IMR-90 (cell line): ENCODE measurements at regions not wholly inside any gene's neighbourhood (a gene's known extent, or its start where the extent isn't known, plus 50 kb on each side); places are given as distances from the start of the nearest gene placed in this dataset.

Experiments used
- ATAC-seq: fragments of 200-7000 bp; cut with Tn5 transposase; 2 replicates; pipeline ENCODE4 v1.9.1; 2020; ENCODE audit warnings: low read depth, mild to moderate bottlenecking, moderate library complexity
- BruUV-seq: library from RNA; stranded (reverse); fragments of 400-500 nt; replicated peaks from 2 replicates; lab custom pipeline; 2021; lab: Mats Ljungman, UMichigan
- CTCF ChIA-PET: fragments of 300-600 bp; formaldehyde crosslinking; extraction: SDS; loops from one replicate; lab custom pipeline; 2021; ENCODE audit warnings: antibody characterized with exemption; lab: Yijun Ruan, JAX
- POLR2A ChIA-PET: fragments of 300-600 bp; sonication (Branson Sonifier 250); formaldehyde crosslinking; loops from one replicate; lab custom pipeline; 2022; ENCODE audit warnings: antibody characterized with exemption; ENCODE audit not compliant: unreplicated experiment; lab: Charles Lee
- DNase-seq: peaks from one replicate; pipeline ENCODE4 v3.0.0; 2013
- H2AFZ ChIP-seq: replicated peaks from 2 replicates; pipeline ENCODE3; 2013; ENCODE audit warnings: low read length, mild to moderate bottlenecking; ENCODE audit not compliant: poor library complexity
- H2AK5ac ChIP-seq: 2 replicates; pipeline ENCODE4 v1.6.1; 2013; ENCODE audit warnings: low read depth, low read length, inconsistent platforms
- H2AK9ac ChIP-seq: replicated peaks from 2 replicates; pipeline ENCODE3; 2013; ENCODE audit warnings: mild to moderate bottlenecking, low read depth, low read length, moderate library complexity; ENCODE audit not compliant: poor library complexity
- H2BK120ac ChIP-seq: 2 replicates; pipeline ENCODE4 v1.6.1; 2013; ENCODE audit warnings: low read depth, low read length, inconsistent platforms
- H2BK15ac ChIP-seq: 3 replicates; pipeline ENCODE4 v1.6.1; 2013; ENCODE audit warnings: low read depth, low read length, inconsistent platforms
- H2BK20ac ChIP-seq: 2 replicates; pipeline ENCODE4 v1.6.1; 2013; ENCODE audit warnings: low read depth, mild to moderate bottlenecking, inconsistent platforms, low read length, moderate library complexity
- H2BK5ac ChIP-seq: 2 replicates; pipeline ENCODE4 v1.6.1; 2013; ENCODE audit warnings: mild to moderate bottlenecking, low read depth, low read length, inconsistent platforms; ENCODE audit not compliant: poor library complexity, severe bottlenecking
- H3K14ac ChIP-seq: replicated peaks from 2 replicates; pipeline ENCODE4 v1.6.1; 2013; ENCODE audit warnings: low read depth, low read length, inconsistent platforms
- H3K18ac ChIP-seq: 2 replicates; pipeline ENCODE4 v1.6.1; 2013; ENCODE audit warnings: low read depth, low read length, control low read depth
- H3K23ac ChIP-seq: 2 replicates; pipeline ENCODE4 v1.6.1; 2013; ENCODE audit warnings: low read depth, low read length, inconsistent platforms
- H3K27ac ChIP-seq: 2 replicates; pipeline ENCODE4 v1.5.1; 2013; ENCODE audit warnings: mild to moderate bottlenecking, control low read depth, low read length; ENCODE audit not compliant: insufficient read depth
- H3K27me3 ChIP-seq: 2 replicates; pipeline ENCODE4 v1.6.1; 2013; ENCODE audit warnings: low read length; ENCODE audit not compliant: control insufficient read depth, insufficient read depth
- H3K36me3 ChIP-seq: 2 replicates; pipeline ENCODE4 v1.6.1; 2013; ENCODE audit warnings: low read length, mixed read lengths; ENCODE audit not compliant: control insufficient read depth, insufficient read depth
- H3K4ac ChIP-seq: 2 replicates; pipeline ENCODE4 v1.6.1; 2013; ENCODE audit warnings: low read depth, low read length, inconsistent platforms
- H3K4me1 ChIP-seq: 2 replicates; pipeline ENCODE4 v1.6.1; 2013; ENCODE audit warnings: low read length, mixed read lengths; ENCODE audit not compliant: control insufficient read depth, insufficient read depth
- H3K4me2 ChIP-seq: 2 replicates; pipeline ENCODE4 v1.6.1; 2013; ENCODE audit warnings: low read depth, mild to moderate bottlenecking, control low read depth, low read length, moderate library complexity
- H3K4me3 ChIP-seq: 2 replicates; pipeline ENCODE4 v1.5.1; 2013; ENCODE audit warnings: low read depth, mild to moderate bottlenecking, control low read depth, low read length, moderate library complexity; ENCODE audit not compliant: insufficient read depth
- H3K56ac ChIP-seq: 2 replicates; pipeline ENCODE4 v1.6.1; 2013; ENCODE audit warnings: low read length, inconsistent platforms; ENCODE audit not compliant: insufficient read depth; ENCODE audit errors: extremely low read depth
- H3K79me1 ChIP-seq, 2 experiments: 2 replicates each; pipeline ENCODE4 v1.6.1; 2013; ENCODE audit warnings: low read length in 2 of 2, inconsistent platforms in 1 of 2, low read depth in 1 of 2
- H3K9ac ChIP-seq: 2 replicates; pipeline ENCODE4 v1.6.1; 2013; ENCODE audit warnings: low read depth, low read length, control low read depth
- H3K9me1 ChIP-seq: 2 replicates; pipeline ENCODE4 v1.6.1; 2013; ENCODE audit warnings: low read length, inconsistent platforms; ENCODE audit not compliant: insufficient read depth
- H3K9me3 ChIP-seq: 2 replicates; pipeline ENCODE4 v1.6.1; 2013; ENCODE audit warnings: low read length; ENCODE audit not compliant: control insufficient read depth, insufficient read depth
- H4K20me1 ChIP-seq: 2 replicates; pipeline ENCODE4 v1.6.1; 2013; ENCODE audit warnings: low read length, inconsistent platforms; ENCODE audit not compliant: insufficient read depth
- H4K5ac ChIP-seq: 2 replicates; pipeline ENCODE4 v1.6.1; 2013; ENCODE audit warnings: mild to moderate bottlenecking, low read depth, low read length, control low read depth
- H4K8ac ChIP-seq, 2 experiments: 2 replicates each; pipeline ENCODE4 v1.6.1; 2013; ENCODE audit warnings: low read depth in 2 of 2, low read length in 2 of 2, control low read depth in 1 of 2, inconsistent platforms in 1 of 2
- H4K91ac ChIP-seq: 2 replicates; pipeline ENCODE4 v1.6.1; 2013; ENCODE audit warnings: low read depth, low read length, inconsistent platforms; ENCODE audit not compliant: insufficient read depth
- CHD1 ChIP-seq: IDR thresholded peaks from 2 replicates; pipeline ENCODE4 v1.6.1; 2012; ENCODE audit warnings: low read depth, low read length, improper control_type of control experiment
- CTCF ChIP-seq: conservative IDR thresholded peaks from 2 replicates; pipeline ENCODE4 v1.5.1; 2012; ENCODE audit warnings: mild to moderate bottlenecking, low read depth, low read length, improper control_type of control experiment
- ELK1 ChIP-seq: fragments of 150-350 bp; IDR thresholded peaks from 2 replicates; pipeline ENCODE4 v1.6.1; 2016; ENCODE audit warnings: low read depth, mild to moderate bottlenecking, low read length, moderate library complexity, borderline replicate concordance
- FOS ChIP-seq: fragments of 150-350 bp; IDR thresholded peaks from 2 replicates; pipeline ENCODE4 v1.6.1; 2016; ENCODE audit warnings: low read depth, low read length
- MAFK ChIP-seq: IDR thresholded peaks from 2 replicates; pipeline ENCODE4 v1.6.1; 2012; ENCODE audit warnings: low read depth, low read length, improper control_type of control experiment
- MAZ ChIP-seq: IDR thresholded peaks from 2 replicates; pipeline ENCODE4 v1.6.1; 2012; ENCODE audit warnings: low read depth, mild to moderate bottlenecking, low read length, improper control_type of control experiment, moderate library complexity, borderline replicate concordance
- MXI1 ChIP-seq: IDR thresholded peaks from 2 replicates; pipeline ENCODE4 v1.6.1; 2012; ENCODE audit warnings: low read depth, mild to moderate bottlenecking, low read length, moderate library complexity, borderline replicate concordance
- POLR2A ChIP-seq: IDR thresholded peaks from 2 replicates; pipeline ENCODE4 v1.6.1; 2012; ENCODE audit warnings: mild to moderate bottlenecking, low read depth, low read length
- RAD21 ChIP-seq: IDR thresholded peaks from 2 replicates; pipeline ENCODE4 v1.6.1; 2012; ENCODE audit warnings: low read length, improper control_type of control experiment
- RCOR1 ChIP-seq: IDR thresholded peaks from 2 replicates; pipeline ENCODE4 v1.6.1; 2012; ENCODE audit warnings: mild to moderate bottlenecking, low read length, improper control_type of control experiment; ENCODE audit not compliant: insufficient replicate concordance
- RFX5 ChIP-seq: IDR thresholded peaks from 2 replicates; pipeline ENCODE4 v1.8.0; 2012; ENCODE audit warnings: low read depth, mild to moderate bottlenecking, low read length, moderate library complexity
- SMC3 ChIP-seq: fragments of 150-350 bp; IDR thresholded peaks from 2 replicates; pipeline ENCODE4 v1.6.1; 2016; ENCODE audit warnings: low read depth, mild to moderate bottlenecking, antibody characterized with exemption, low read length, moderate library complexity
- USF2 ChIP-seq: fragments of 150-350 bp; IDR thresholded peaks from 2 replicates; pipeline ENCODE4 v1.6.1; 2017; ENCODE audit warnings: mild to moderate bottlenecking, antibody characterized with exemption, low read length, low read depth
- WGBS, 2 experiments: methylation state at CpG; one replicate each; pipeline versions ENCODE4 v1.1.5 to v1.1.7; 2013; ENCODE audit warnings: missing lambda C conversion rate in 2 of 2; ENCODE audit not compliant: insufficient read length in 1 of 2; ENCODE audit errors: extremely low coverage in 2 of 2; 5-methylcytosine and 5-hydroxymethylcytosine counted together
- dilution Hi-C: fragments of 300-500 bp; cut with HindIII; formaldehyde crosslinking; loops from one replicate; pipeline ENCODE4 v1.14.3; 2018; ENCODE audit warnings: low sequenced_read_pairs; ENCODE audit not compliant: unreplicated experiment
- in situ Hi-C: fragments of 300-500 bp; cut with MboI; formaldehyde crosslinking; loops from 3 replicates; pipeline ENCODE4 v1.14.3; 2019; ENCODE audit warnings: low sequenced_read_pairs, inconsistent platforms, mixed read lengths
- intact Hi-C: fragments of 100-400 bp; cut with micrococcal nuclease; formaldehyde crosslinking; loops from 2 replicates; pipeline ENCODE4 v1.10.0; 2022

- ATAC-seq (no peak), DNase-seq (no peak)
- in situ Hi-C loops, result no loop called here
- no peak overlapping the region for H2AK9ac ChIP-seq
- no peak overlapping the region for H2BK20ac ChIP-seq
- no peak overlapping the region for H2AK5ac ChIP-seq
- no peak overlapping the region for H4K91ac ChIP-seq
- no peaks in the 10 kb centered on the region for H3K36me3 ChIP-seq
- H3K23ac ChIP-seq, result no peak overlapping the region
- no peak overlapping the region for H4K8ac ChIP-seq
- ChIA-PET CTCF (interaction anchor here (0.6 to 1.1 kb wide), 3 partner anchors 21 to 498 kb away, joined by 3 read pairs; no protein-coding TSS in a partner anchor), POLR2A (interaction anchor here (1.2 kb wide), 1 partner anchor 11 kb away, joined by 3 read pairs; no protein-coding TSS in a partner anchor)
- H3K27ac ChIP-seq, result no peak overlapping the region
- H3K27me3 ChIP-seq, result no peaks in the 10 kb centered on the region
- H3K14ac ChIP-seq, result no peak overlapping the region
- H2BK15ac ChIP-seq, result no peak overlapping the region
- H3K79me1 ChIP-seq, result no peaks in the 10 kb centered on the region
- H3K18ac ChIP-seq, result no peak overlapping the region
- no TSS peak for BruUV-seq
- no peak overlapping the region for H3K4me3 ChIP-seq
- H3K9ac ChIP-seq, result no peak overlapping the region
- no peak overlapping the region for H4K5ac ChIP-seq
- intact Hi-C loops, result no loop called here
- H3K4me1 ChIP-seq, result peaks cover 10% of the 10 kb centered on the region
- no peak overlapping the region for H3K4me2 ChIP-seq
- no peak overlapping the region for H3K56ac ChIP-seq
- dilution Hi-C loops, result no loop called here
- H2BK5ac ChIP-seq, result no peak overlapping the region
- TF ChIP-seq MXI1 (no peak), CTCF (no peak), ELK1 (no peak), CHD1 (no peak), RFX5 (no peak), MAZ (no peak), FOS (no peak), RCOR1 (no peak), SMC3 (no peak), RAD21 (no peak), MAFK (no peak), USF2 (no peak), POLR2A (no peak)
- H4K20me1 ChIP-seq, result no peaks in the 10 kb centered on the region
- H2AFZ ChIP-seq, result no peak overlapping the region
- no peak overlapping the region for H2BK120ac ChIP-seq
- WGBS, 2 experiments, result no CpG with 5 or more reads among the region's 1 CpG
- peaks cover 7% of the 10 kb centered on the region for H3K9me1 ChIP-seq
- no peak overlapping the region for H3K4ac ChIP-seq
- peaks cover 3% of the 10 kb centered on the region; the same call in 1 of the 2 replicates for H3K9me3 ChIP-seq
These were observed 119.0 kb upstream of the KLF12 start for GRCh38 chr13:74253161-74253560.
